ENCODE measurements at regions not wholly inside any gene's neighbourhood (a gene's known extent, or its start where the extent isn't known, plus 50 kb on each side); places are given as distances from the start of the nearest gene placed in this dataset.

DNA sequence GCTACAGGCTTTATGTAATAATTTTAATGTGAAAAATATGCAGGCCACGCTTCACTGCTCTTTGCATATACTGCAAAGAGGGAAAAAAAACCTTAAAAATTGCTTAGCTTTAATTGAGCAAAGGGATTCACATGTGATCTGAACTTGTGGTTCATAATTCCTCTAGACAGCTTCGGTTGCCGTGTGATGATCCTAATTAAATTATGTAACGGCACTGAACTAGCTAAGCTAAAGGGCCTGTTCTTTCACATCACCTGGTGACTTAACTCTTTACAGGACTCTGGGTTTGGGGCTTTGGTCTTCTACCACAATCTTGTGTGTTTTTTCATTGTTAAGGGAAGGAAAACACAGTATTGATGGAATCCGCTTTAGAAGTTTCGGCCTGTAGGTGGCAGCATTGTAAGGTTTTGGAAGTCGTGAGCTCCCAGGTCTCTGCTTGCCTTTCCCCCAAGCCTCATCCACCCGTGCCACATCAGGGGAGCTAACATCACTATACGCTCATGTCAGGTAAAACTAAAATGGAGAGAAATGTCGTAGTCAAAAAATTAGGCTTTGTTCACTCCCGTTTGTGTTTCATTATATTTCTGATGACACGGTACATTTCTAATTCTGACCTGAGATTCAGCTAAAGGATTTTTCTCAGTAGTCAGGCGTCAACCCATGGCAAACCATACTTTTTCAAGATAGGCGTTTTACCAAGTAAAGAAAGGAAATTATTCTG, 205.6 kb upstream of the DPH6 start (continued):
- TF ChIP-seq, protein P1, sequence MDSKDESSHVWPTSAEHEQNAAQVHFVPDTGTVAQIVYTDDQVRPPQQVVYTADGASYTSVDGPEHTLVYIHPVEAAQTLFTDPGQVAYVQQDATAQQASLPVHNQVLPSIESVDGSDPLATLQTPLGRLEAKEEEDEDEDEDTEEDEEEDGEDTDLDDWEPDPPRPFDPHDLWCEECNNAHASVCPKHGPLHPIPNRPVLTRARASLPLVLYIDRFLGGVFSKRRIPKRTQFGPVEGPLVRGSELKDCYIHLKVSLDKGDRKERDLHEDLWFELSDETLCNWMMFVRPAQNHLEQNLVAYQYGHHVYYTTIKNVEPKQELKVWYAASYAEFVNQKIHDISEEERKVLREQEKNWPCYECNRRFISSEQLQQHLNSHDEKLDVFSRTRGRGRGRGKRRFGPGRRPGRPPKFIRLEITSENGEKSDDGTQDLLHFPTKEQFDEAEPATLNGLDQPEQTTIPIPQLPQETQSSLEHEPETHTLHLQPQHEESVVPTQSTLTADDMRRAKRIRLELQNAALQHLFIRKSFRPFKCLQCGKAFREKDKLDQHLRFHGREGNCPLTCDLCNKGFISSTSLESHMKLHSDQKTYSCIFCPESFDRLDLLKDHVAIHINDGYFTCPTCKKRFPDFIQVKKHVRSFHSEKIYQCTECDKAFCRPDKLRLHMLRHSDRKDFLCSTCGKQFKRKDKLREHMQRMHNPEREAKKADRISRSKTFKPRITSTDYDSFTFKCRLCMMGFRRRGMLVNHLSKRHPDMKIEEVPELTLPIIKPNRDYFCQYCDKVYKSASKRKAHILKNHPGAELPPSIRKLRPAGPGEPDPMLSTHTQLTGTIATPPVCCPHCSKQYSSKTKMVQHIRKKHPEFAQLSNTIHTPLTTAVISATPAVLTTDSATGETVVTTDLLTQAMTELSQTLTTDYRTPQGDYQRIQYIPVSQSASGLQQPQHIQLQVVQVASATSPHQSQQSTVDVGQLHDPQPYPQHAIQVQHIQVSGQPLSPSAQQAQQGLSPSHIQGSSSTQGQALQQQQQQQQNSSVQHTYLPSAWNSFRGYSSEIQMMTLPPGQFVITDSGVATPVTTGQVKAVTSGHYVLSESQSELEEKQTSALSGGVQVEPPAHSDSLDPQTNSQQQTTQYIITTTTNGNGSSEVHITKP (IDR thresholded peaks at IDR 0.05; ENCODE audit: partially characterized antibody): no peak
- TF ChIP-seq ZC3H11A (IDR thresholded peaks at IDR 0.05; ENCODE audit: low read depth, low read length) (no peak), ZBTB17 (CRISPR knock-in tag; IDR thresholded peaks at IDR 0.05) (no peak), NFYB (IDR thresholded peaks at IDR 0.05; ENCODE audit: extremely low read depth, insufficient read length) (no peak), IRF9 (tag; IDR thresholded peaks at IDR 0.05) (no peak), AFF1 (IDR thresholded peaks at IDR 0.05; ENCODE audit: low read depth in 1 of 2, partially characterized antibody in 2 of 2) (no peak), POLR3A (IDR thresholded peaks at IDR 0.05; ENCODE audit: borderline replicate concordance, extremely low read depth, insufficient read depth, insufficient read length) (no peak), MAFG (tag; conservative IDR thresholded peaks at IDR 0.05) (peak; percentile 48)
- TF ChIP-seq, protein P2, sequence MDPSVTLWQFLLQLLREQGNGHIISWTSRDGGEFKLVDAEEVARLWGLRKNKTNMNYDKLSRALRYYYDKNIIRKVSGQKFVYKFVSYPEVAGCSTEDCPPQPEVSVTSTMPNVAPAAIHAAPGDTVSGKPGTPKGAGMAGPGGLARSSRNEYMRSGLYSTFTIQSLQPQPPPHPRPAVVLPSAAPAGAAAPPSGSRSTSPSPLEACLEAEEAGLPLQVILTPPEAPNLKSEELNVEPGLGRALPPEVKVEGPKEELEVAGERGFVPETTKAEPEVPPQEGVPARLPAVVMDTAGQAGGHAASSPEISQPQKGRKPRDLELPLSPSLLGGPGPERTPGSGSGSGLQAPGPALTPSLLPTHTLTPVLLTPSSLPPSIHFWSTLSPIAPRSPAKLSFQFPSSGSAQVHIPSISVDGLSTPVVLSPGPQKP (CRISPR knock-in tag; IDR thresholded peaks at IDR 0.05): no peak
